GM23248 (cell line): ENCODE measurements at regions not wholly inside any gene's neighbourhood (a gene's known extent, or its start where the extent isn't known, plus 50 kb on each side); places are given as distances from the start of the nearest gene placed in this dataset.

Experiments used
- EZH2 ChIP-seq: fragments of 200-600 bp; sonication (generic); IDR thresholded peaks from 2 replicates; pipeline ENCODE4 v1.6.1; 2018; ENCODE audit warnings: antibody characterized with exemption, mild to moderate bottlenecking; ENCODE audit not compliant: insufficient read depth, poor library complexity, severe bottlenecking
- EZH2phosphoT487 ChIP-seq: fragments of 200-600 bp; sonication (generic); IDR thresholded peaks from 2 replicates; pipeline ENCODE4 v1.6.1; 2018; ENCODE audit warnings: antibody characterized with exemption, moderate library complexity, mild to moderate bottlenecking, low read depth; ENCODE audit not compliant: insufficient read depth

DNA sequence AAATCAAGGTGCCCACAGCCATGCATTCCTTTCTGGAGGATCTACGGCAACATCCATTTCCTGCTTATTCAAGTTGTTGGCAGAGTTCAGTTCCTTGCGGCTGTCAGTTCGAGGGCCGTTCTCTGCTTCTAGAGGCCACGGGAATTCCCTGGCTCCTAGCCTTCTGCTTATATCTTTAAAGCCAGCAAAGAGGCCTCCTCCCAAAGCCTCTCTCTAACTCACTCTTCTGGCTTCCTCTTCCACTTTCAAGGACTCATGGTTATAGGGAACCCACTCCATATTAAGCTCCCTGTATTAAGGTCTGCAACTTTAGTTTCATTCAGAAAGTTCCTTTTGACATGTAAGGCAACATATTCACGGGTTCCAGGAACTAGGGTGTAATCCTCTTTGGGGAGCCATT, 150.1 kb upstream of the RMP24 start:
- no peak for TF ChIP-seq EZH2phosphoT487
- no peak for TF ChIP-seq EZH2
